ENCODE measurements at regions not wholly inside any gene's neighbourhood (a gene's known extent, or its start where the extent isn't known, plus 50 kb on each side); places are given as distances from the start of the nearest gene placed in this dataset.

DNA sequence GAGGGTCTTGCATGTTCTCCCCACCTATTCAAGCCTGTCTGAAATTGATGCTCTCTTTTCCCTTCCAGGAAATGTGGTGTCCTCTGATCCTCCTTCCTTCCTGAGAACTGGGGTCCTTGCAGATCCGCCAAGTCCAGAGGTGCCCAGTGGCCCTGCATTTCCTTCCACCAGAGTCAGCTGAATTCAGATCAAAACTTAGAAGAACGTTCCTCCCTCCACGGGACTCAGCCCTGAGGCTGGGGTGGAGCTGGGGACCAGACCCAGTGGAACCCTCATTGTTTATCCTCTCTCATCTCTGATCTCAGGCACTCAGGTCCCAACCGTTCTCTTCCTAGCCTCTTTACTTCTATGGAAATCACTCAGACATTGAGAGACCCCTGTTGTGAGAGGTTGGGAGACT, 477.3 kb downstream of the TSHZ3 start:
- TF ChIP-seq, protein P1, sequence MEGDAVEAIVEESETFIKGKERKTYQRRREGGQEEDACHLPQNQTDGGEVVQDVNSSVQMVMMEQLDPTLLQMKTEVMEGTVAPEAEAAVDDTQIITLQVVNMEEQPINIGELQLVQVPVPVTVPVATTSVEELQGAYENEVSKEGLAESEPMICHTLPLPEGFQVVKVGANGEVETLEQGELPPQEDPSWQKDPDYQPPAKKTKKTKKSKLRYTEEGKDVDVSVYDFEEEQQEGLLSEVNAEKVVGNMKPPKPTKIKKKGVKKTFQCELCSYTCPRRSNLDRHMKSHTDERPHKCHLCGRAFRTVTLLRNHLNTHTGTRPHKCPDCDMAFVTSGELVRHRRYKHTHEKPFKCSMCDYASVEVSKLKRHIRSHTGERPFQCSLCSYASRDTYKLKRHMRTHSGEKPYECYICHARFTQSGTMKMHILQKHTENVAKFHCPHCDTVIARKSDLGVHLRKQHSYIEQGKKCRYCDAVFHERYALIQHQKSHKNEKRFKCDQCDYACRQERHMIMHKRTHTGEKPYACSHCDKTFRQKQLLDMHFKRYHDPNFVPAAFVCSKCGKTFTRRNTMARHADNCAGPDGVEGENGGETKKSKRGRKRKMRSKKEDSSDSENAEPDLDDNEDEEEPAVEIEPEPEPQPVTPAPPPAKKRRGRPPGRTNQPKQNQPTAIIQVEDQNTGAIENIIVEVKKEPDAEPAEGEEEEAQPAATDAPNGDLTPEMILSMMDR (IDR thresholded peaks at IDR 0.05; ENCODE audit: low read depth, low read length, missing control alignments) = no peak
- DNase-seq (ENCODE audit: low read depth) = no peak
- in situ Hi-C loops (cut with HindIII; ENCODE audit: low sequenced_read_pairs) = no loop called here

DNA sequence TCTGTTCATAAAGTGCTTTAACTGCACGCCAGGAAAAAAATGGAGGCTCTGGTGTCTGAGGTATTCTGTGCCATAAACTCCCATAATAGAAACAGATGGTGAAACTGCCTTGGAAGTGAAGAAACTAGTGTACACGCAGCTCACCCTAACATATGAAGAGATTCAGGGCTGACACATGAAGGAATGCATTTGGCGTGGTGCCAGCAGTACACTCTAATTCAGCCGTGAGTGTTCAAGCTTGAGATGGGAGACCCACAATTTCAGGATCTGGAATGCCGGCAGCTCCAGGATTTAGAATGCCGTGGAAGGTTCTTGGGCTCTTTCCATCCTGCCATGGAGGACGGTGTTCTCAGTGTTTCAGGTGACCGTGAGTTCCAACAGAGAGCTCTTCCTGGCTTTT, 478.4 kb downstream of the TSHZ3 start:
- DNase-seq (ENCODE audit: low read depth) = no peak
- in situ Hi-C loops (cut with HindIII; ENCODE audit: low sequenced_read_pairs) = no loop called here
- no peak overlapping the region for H3K4me3 ChIP-seq (ENCODE audit: low read depth, low read length)
- TF ChIP-seq, protein P1 (IDR thresholded peaks at IDR 0.05; ENCODE audit: low read depth, low read length, missing control alignments) = no peak

More for the DNA sequence above, 477.3 kb downstream of the TSHZ3 start:
- no peak overlapping the region for H3K4me3 ChIP-seq (ENCODE audit: low read depth, low read length)

DNA sequence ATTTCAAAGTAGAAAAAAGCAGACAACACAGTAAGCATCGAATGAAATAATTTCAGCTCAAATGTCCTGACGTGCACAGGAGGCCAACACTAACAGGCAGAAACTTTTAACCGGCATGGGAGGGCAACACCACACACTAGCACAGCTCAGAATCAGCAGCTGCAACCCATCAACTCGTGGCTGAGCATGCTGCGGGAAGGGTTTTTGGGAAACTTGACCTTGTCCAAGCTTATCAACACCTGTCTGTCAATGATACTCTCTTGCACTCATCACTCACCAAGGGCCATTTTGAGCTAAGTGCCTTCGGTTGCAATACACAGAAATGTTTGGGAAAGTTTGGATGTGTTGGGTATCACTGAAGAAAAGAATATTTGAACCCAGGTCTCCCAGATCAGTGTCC, 483.7 kb downstream of the TSHZ3 start:
- no peak overlapping the region for H3K4me3 ChIP-seq (ENCODE audit: low read depth, low read length)
- no peak for DNase-seq (ENCODE audit: low read depth)
- in situ Hi-C loops (cut with HindIII; ENCODE audit: low sequenced_read_pairs) = no loop called here
- TF ChIP-seq, protein P1 (IDR thresholded peaks at IDR 0.05; ENCODE audit: low read depth, low read length, missing control alignments) = no peak

DNA sequence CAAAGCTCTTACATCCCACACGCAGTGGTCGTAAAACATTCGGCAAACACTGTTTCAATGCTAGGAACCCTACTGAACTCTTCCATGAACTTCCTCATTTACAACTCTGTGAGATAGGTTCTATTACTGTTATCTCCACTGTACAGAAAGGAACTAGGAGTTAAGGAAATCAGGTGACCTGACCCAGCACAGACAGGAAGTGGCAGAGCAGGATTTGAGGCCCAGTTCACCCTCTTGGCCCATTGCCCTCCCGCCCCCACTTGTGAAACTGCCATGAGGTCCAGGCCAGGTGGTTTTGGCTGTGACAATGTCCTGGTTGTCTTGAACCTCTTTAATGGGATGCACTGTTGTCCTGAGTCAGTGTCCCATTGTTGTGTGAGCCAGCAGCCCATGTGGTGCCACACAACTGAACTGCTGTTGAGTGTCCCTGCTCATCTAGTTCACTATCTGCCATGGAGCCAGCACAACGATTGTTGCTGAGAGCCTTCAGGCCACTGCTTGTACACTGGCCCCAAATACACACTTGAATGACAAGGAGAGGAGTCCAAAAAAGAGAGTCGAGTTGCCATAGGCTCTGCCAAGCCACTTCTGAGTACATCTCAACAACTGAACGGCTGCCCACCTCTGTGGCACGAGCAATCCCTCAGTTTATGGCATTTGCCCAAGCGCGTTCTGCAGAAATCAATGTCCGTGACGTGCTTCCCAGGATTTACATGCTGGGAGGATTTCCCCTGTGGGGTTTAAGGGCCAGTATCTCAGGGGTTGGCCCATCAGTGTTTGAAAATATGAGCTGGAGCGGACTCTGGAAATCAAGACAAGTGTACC, 484.6 kb downstream of the TSHZ3 start:
- TF ChIP-seq, protein P1 (IDR thresholded peaks at IDR 0.05; ENCODE audit: low read depth, low read length, missing control alignments) = no peak

DNA sequence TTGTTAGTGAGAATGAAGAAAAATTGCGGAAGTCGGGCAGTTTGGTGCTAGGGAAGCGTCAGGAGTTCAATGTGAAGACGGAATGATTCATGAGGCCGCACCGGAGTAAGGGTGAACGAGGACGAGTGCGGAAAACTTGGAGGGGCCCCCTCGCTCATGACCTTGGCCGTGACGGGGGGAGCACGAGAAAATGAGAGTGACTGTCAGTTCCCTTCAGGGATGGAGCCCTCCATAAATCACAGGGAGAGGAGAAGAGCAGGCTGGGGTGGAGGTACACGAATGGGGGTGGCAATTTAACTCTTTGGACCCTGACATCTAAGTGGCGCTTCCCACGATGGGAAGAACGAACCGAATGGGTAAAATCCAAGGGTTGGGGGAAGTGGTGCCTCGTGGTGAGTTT, 486.4 kb downstream of the TSHZ3 start:
- in situ Hi-C loops (cut with HindIII; ENCODE audit: low sequenced_read_pairs) = no loop called here
- TF ChIP-seq, protein P1 (IDR thresholded peaks at IDR 0.05; ENCODE audit: low read depth, low read length, missing control alignments) = no peak

More for the DNA sequence above, 484.6 kb downstream of the TSHZ3 start:
- no peak overlapping the region for H3K4me3 ChIP-seq (ENCODE audit: low read depth, low read length)
- in situ Hi-C loops (cut with HindIII; ENCODE audit: low sequenced_read_pairs) = no loop called here
- DNase-seq (ENCODE audit: low read depth) = no peak

DNA sequence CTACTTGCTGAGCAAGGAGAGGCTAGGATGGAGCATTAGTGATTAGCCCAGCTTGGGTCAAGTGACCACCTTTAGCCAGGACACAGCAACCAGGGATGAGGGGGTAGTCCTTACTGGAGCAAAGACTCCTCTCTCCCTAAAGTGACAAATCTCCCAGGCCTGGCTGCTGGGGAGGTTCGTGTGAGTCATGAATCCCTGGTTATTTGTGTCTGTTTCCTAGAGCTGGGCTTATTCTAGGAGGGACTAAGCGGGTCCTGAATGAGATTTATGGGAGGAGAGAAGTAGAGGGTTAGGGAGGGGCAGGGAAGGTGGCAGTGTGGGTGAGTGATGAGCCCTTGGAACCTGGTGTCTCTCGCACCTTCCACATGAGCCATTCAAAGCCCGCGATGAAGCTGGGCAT, 487.3 kb downstream of the TSHZ3 start:
- in situ Hi-C loops (cut with HindIII; ENCODE audit: low sequenced_read_pairs) = no loop called here
- no peak overlapping the region for H3K4me3 ChIP-seq (ENCODE audit: low read depth, low read length)
- TF ChIP-seq, protein P1 (IDR thresholded peaks at IDR 0.05; ENCODE audit: low read depth, low read length, missing control alignments) = no peak
- DNase-seq (ENCODE audit: low read depth) = no peak

More for the DNA sequence above, 486.4 kb downstream of the TSHZ3 start:
- H3K4me3 ChIP-seq (ENCODE audit: low read depth, low read length) = no peak overlapping the region
- DNase-seq (ENCODE audit: low read depth) = no peak

All from astrocyte of the cerebellum (primary cell).